ENCODE measurements at regions not wholly inside any gene's neighbourhood (a gene's known extent, or its start where the extent isn't known, plus 50 kb on each side); places are given as distances from the start of the nearest gene placed in this dataset.

- ATAC-seq (no peak), DNase-seq (ENCODE audit: low spot score) (no peak)
- ChIA-PET POLR2A (no interaction called here), CTCF (no interaction called here)
- H3K4me3 Mint-ChIP-seq, result no peak overlapping the region
- no peaks in the 10 kb centered on the region for H3K9me3 Mint-ChIP-seq
- no peak for TF ChIP-seq ERG (CRISPR knock-in tag; IDR thresholded peaks at IDR 0.05)
- no peak for TF ChIP-seq NFATC4 (CRISPR knock-in tag; IDR thresholded peaks at IDR 0.05)
- TF ChIP-seq AFF4 (CRISPR knock-in tag; IDR thresholded peaks at IDR 0.05; ENCODE audit: borderline replicate concordance), result no peak
- TF ChIP-seq ZMAT4 (CRISPR knock-in tag; IDR thresholded peaks at IDR 0.05), result no peak
- no peak for TF ChIP-seq TEAD1 (CRISPR knock-in tag; IDR thresholded peaks at IDR 0.05)
- no peak for TF ChIP-seq MAX (CRISPR knock-in tag; IDR thresholded peaks at IDR 0.05)
- TF ChIP-seq CTCF (IDR thresholded peaks at IDR 0.05), result no peak
- no peak for TF ChIP-seq E2F1 (CRISPR knock-in tag; IDR thresholded peaks at IDR 0.05)
- TF ChIP-seq FOXJ3 (CRISPR knock-in tag; IDR thresholded peaks at IDR 0.05; ENCODE audit: borderline replicate concordance), result no peak
- H3K36me3 Mint-ChIP-seq, result 0 out of 2 replicates have a peak, but pooled peaks cover 3% of the 10 kb centered on the region
- no peak overlapping the region for H3K27ac Mint-ChIP-seq
- H3K4me1 Mint-ChIP-seq, result peaks cover 22% of the 10 kb centered on the region
- no peaks in the 10 kb centered on the region for H3K27me3 Mint-ChIP-seq (ENCODE audit: low read depth)
These were observed 426.5 kb downstream of the UTRN start for GRCh38 chr6:144711661-144712060.

GRCh38 chr6:144712541-144712940 is 427.4 kb downstream of the UTRN start:
- Mint-ChIP-seq H3K4me3 (no peak overlapping the region), H3K4me1 (peaks cover 22% of the 10 kb centered on the region), H3K36me3 (0 out of 2 replicates have a peak, but pooled peaks cover 3% of the 10 kb centered on the region), H3K27ac (peak overlapping the region; percentile 30; the same call in 1 of the 2 replicates), H3K9me3 (no peaks in the 10 kb centered on the region), H3K27me3 (ENCODE audit: low read depth) (no peaks in the 10 kb centered on the region)
- ChIA-PET POLR2A (no interaction called here), CTCF (no interaction called here)
- ATAC-seq (no peak), DNase-seq (ENCODE audit: low spot score) (no peak)
- no peak for TF ChIP-seq IRF2 (CRISPR knock-in tag; IDR thresholded peaks at IDR 0.05; ENCODE audit: borderline replicate concordance, low read depth)

- ChIA-PET CTCF (no interaction called here), POLR2A (interaction anchor here (0.5 to 0.6 kb wide), 2 partner anchors 115 to 265 kb away, joined by 3 read pairs; no protein-coding TSS in a partner anchor)
- H3K4me1 Mint-ChIP-seq, result peaks cover 22% of the 10 kb centered on the region
- DNase-seq (ENCODE audit: low spot score) (no peak), ATAC-seq (no peak)
- H3K9me3 Mint-ChIP-seq, result no peaks in the 10 kb centered on the region
- H3K36me3 Mint-ChIP-seq, result no peaks in the 10 kb centered on the region
- H3K27ac Mint-ChIP-seq, result peak overlapping the region; percentile 60; the same call in 1 of the 2 replicates
- H3K27me3 Mint-ChIP-seq (ENCODE audit: low read depth), result no peaks in the 10 kb centered on the region
- no peak overlapping the region for H3K4me3 Mint-ChIP-seq
- TF ChIP-seq ZNF219 (CRISPR knock-in tag; IDR thresholded peaks at IDR 0.05; ENCODE audit: borderline replicate concordance) (no peak), AFF4 (CRISPR knock-in tag; IDR thresholded peaks at IDR 0.05; ENCODE audit: borderline replicate concordance) (no peak), GABPB1 (CRISPR knock-in tag; IDR thresholded peaks at IDR 0.05) (no peak), AR (CRISPR knock-in tag; IDR thresholded peaks at IDR 0.05) (no peak)
These were observed 429.0 kb downstream of the UTRN start for GRCh38 chr6:144714021-144714712.

All from WTC11 (cell line).